SH-SY5Y (cell line): ENCODE measurements at regions not wholly inside any gene's neighbourhood (a gene's known extent, or its start where the extent isn't known, plus 50 kb on each side); places are given as distances from the start of the nearest gene placed in this dataset.

Source experiments
- GATA2 ChIP-seq: IDR thresholded peaks from 2 replicates; pipeline ENCODE4 v1.6.1; 2011; ENCODE audit warnings: mild to moderate bottlenecking, low read depth, low read length
- GATA3 ChIP-seq: IDR thresholded peaks from 2 replicates; pipeline ENCODE4 v1.6.1; 2011; ENCODE audit warnings: low read depth, mild to moderate bottlenecking, low read length, moderate library complexity

DNA sequence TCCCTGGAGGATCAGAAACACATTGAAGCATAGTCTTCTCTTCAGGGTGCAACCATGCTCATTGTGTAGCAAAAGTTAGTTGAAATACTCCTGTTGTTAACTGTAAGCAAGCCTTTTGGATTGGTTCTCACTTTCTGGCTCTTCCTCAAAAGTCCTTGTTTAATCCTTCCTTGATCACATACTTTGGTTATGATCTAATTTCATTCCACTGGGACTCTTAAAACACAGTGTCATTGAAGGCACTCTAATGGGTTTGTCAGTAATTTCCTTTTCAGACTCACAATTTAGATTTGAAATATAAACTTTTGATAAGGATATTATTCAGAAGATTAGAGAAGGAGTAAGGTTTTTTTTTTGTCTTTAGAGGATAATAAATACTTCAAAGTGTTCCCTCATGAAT is 451.7 kb upstream of the SGO1 start:
- TF ChIP-seq GATA3 (no peak), GATA2 (no peak)

DNA sequence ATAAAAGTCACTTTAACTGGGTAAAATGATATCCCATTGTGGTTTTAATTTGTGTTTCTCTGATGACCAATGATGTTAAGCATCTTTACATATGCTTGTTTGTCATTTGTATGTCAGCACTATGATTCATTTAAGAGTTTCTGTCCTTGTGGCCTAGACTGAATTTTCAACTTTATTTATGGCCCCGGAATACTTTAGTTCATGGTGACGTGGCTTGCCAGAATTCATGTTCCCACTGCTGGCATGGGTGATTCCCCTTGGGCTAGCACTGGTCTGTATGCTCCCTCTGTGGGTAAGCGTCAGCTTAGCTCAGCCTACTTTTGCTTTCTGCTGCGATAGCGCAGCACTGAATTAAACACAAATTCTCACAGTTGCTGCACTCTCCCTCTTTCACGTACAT is 436.3 kb upstream of the SGO1 start:
- TF ChIP-seq GATA3, result no peak
- no peak for TF ChIP-seq GATA2

DNA sequence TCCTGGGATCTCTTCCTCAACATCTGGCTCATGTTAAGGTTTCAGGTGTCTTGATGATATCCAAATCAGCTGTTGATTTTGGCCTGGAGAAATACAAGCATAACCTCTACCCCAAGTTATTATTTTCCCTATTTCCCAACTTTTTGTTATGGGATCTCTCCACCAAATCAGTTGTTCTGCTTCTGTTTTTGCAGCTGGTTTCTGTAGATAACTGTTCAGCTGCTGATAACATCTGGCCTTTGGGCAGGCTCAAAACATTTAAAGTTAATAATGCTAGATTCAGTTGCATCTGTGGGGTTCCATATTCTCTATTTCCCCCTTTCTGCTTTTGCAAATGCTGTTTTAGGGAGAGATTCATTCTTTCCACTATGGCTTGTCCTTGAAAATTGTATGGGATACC is 430.0 kb upstream of the SGO1 start:
- TF ChIP-seq GATA2 (peak; percentile 90), GATA3 (peak; percentile 92)

DNA sequence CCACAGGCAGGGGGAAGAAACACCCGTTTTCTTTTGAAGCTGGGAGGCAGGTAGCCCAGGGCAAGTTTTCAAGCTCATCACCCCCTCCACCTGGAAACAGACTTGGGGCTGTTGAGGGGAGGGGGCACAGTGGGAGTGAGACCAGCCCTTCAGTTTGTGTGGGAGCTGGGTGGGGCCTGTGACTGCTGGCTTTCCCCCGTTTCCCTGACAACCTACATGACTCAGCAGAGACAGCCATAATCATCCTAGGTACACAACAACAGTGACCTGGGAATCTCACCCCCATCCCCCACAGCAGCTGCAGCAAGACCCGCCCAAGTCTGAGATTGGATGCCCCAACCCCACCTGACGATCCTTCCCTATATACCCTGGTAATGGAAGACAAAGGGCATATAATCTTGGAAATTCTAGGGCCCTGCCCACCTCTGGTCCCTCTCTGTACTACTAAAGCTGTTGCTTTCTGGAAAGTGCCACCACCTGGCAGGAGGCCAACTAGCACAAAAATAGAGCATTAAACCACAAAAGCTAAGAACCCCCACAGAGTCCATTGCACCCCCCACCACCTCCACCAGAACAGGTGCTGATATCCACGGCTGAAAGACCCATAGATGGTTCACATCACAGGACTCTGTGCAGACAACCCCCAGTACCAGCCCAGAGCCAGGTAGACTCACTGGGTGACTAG is 422.2 kb upstream of the SGO1 start:
- TF ChIP-seq GATA3, result no peak
- no peak for TF ChIP-seq GATA2

DNA sequence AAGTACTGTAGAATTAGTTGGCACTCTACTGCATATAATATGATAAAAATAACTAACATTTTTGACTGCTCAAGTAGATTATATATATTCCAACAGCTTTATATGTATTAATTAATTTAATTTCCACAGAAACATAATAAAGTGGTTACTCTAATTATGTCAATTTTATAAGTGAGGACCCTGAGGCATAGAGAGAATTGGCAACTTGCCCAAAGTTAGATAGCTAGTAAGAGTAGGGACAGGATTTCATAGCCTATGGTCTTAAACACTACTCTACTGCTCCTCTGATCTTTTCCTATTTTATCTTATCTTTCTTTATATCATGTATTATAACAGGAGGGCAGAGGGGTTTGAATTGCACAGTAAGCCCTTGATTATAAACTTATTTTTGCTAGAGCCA is 418.7 kb upstream of the SGO1 start:
- TF ChIP-seq GATA3 (no peak), GATA2 (no peak)

DNA sequence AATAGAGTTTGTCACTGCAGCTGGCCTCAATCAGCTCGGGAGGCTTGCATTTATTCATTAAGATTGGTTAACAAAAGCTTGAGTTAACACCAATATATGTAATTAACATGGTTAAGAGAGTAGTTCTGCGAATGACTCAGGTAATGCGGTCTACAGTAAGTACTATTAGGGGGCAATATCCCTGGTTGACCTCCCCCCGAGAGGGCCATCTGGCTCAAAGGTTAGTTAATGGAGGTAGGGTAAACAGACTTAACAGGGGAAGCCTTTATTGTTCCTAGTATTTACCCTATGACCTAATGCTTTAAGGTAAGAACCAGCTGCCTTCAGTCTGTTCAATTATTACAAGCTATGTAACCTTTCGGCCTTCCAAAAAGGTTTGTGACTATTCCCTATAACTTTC is 403.3 kb upstream of the SGO1 start:
- no peak for TF ChIP-seq GATA2
- TF ChIP-seq GATA3, result no peak

DNA sequence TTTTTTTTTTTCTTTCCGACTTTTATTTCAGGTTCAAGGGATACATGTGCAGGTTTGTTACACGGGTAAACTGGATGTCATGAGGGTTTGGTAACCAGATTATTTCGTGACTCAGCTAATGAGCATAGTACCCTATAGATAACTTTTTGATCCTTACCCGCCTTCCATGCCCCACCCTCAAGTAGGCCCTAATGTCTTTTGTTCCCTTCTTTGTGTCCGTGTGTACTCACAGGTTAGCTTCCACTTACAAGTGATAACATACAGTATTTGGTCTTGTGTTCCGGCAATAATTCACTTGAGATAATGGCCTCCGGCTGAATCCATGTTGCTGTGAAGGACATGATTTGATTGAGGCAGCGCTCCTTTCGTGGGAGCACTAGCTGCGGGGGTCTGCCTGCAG is 402.8 kb upstream of the SGO1 start:
- no peak for TF ChIP-seq GATA2
- no peak for TF ChIP-seq GATA3

DNA sequence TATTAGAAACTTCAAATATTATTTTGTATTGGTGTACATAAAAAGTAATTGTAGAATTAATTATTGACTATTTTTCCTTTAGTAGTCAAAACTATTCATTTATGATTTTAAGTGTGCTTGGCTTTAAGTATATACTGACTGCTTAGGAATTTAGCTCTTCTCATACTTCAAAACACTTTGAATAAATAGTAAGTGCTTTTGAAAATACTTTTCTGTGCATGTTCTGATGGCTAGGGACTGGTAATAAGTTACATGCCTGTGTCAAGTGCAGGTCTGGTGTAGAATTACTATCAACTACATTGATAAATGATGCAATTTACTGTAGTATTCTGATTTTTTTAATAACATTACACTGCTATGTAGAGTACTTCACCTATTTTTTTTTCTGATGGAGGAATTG is 397.6 kb upstream of the SGO1 start:
- TF ChIP-seq GATA3 (no peak), GATA2 (no peak)

DNA sequence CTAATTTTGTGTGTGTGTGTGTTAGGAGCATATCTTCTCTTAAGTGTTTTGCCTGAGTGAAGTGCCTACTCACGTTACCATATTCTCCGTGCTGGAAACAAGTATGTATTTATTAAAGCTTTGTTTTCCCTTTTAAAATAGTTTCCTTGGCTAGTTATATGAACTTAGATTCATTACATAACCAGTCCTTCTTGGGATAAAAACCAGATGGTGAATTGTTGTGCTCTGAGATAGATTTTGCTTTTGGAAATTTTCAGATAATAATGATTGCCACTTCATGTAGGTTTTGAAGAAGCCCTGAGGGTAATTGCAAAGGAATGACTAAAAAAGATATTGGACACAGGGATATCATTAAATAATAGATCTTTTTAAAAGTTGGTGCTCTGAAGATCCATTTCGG is 390.2 kb upstream of the SGO1 start:
- TF ChIP-seq GATA3 (no peak), GATA2 (no peak)

DNA sequence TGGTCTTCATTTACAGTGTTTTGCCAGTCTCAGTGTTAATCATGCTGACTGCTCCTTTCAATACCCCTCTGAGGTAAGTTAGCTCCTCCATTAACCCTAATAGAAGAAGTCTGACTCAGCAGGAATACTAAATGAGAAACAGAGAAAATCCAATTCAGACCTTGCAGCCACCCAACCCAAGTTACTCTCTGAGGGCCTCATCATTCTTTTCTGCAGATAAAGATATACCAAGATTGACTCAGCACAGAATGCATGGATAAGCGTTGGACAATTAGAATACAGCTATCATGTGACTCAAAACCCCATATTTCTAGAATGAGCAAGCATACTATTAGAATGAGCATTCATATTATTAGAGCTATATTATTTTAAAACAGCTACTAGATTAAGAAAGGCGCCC is 389.1 kb upstream of the SGO1 start:
- TF ChIP-seq GATA2 (no peak), GATA3 (no peak)

DNA sequence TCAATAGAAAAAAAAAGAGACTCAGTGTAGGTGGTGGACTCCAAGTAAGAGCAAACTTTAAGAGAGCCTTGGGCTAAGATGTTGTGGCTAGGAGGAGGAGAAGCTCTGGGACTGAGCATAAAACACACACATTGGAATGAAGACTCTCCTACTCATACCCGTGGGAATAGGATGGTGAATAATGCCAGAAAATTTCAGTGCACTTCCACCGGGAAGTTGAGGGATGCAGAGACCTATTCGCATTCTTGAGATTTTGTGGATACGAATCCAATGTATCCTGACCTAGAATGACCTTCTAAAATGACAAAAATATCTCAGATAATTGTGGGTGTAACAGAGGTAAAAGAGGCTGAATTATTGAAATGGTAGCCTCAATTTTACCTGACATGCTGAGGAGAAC is 388.7 kb upstream of the SGO1 start:
- TF ChIP-seq GATA3, result no peak
- no peak for TF ChIP-seq GATA2

DNA sequence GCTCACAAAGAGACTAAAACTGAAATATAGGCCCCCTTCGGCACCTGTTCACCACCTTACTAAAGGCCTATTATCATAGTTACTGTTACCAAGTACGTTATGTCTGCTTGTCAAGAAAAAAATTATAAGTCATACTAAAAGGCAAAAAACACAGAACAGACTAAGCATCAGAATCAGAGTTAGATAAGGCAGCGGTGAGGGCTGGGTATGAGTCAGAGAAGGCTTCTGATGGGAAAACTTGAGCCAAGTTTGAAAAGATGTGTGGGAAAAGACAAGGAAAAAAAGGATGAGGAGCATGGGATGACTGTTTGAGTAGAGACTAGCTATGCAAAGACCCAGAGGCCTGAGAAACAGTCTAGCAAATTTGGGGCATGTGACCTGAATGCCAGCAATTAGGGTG is 387.2 kb upstream of the SGO1 start:
- TF ChIP-seq GATA2, result no peak
- TF ChIP-seq GATA3, result no peak

DNA sequence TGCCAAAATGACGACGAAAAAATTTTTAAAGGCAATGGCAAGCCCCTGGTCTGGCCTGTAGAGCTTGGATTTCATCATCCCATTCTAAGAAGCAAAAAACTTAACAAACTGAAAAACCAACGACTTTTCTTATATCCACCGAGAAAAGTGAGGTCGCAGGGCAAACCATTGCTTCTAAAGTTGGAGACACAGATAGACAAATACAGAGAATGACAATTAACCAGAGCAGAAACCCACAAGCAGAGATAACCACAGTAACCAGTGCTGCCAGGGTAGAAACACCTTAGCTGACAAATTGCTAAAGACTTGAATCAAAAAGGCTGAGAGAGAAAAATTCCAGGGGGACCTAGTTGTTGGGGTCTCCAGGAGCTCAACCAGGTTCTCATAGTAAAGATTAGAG is 386.5 kb upstream of the SGO1 start:
- TF ChIP-seq GATA3 (no peak), GATA2 (no peak)

DNA sequence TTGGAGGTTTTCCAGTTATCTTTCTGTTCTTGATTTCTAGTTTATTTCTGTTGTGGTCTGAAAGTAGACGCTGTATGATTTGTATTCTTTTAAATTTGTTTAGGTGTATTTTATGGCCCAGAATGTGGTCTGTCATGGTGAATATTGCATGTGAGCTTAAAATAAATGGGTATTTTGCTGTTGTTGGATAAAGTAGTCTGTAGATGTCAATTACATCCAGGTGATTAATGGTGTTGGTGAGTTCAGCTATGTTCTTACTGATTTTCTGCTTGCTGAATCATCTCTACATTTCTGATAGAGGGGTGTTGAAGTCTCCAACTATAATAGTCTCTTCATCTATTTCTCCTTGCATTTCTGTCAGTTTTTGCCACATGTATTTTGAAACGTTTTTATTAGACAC is 383.3 kb upstream of the SGO1 start:
- TF ChIP-seq GATA2 (no peak), GATA3 (no peak)

DNA sequence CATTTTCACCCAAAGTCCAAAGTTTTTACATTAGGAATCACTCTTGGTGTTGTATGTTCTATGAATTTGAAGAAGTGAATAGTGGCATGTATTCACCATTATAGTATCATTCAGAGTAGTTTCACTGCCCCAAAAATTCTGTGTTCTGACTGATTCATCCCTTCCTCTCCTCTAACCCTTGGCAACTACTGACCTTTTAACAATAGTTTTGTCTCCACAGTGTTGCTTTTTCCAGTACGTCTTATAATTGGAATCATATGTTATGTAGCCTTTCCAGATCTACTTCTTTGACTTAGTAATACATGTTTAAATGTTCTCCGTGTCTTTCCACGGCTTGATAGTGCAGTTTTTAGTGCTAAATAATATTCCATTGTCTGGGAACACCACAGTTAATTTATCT is 379.0 kb upstream of the SGO1 start:
- TF ChIP-seq GATA2, result no peak
- no peak for TF ChIP-seq GATA3

DNA sequence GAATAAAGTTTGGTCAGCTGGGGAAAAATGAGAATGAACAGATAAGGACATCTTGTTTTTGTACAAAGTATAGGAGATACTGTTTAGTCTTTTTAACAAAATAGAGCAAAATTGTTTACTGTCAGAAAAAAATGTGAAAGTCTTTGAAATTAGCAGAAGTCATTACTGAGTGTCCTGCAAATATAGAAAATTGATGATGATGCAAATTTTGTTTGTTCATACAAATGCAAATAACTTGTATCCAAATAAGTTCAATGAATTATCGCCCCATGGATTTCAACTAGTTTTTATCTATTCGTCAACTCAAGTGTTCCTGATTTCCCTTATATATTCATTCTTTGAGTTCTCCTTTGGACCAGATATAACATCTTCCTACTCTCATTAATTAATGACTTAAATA is 378.0 kb upstream of the SGO1 start:
- TF ChIP-seq GATA3 (no peak), GATA2 (no peak)

DNA sequence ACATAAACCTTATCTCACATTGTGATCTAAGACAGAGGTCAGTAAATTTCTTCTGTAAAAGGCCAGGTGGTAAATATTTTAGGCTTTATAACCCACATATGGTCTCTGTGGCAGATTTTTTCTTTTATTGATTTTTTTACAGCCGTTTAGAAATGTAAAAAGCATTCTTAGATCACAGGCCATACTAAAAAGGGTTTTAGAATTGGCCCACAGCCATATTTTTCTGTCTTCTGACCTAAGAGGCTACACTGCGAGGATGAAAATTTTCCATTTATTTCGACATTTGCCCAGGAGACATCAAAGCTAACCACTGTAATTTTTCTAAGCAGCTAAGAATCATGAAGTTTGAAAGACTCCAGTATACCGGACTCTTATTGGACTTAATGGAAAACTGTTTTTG is 377.2 kb upstream of the SGO1 start:
- TF ChIP-seq GATA2 (no peak), GATA3 (peak; percentile 57)
